CD1c-positive myeloid dendritic cell (primary cell): ENCODE measurements at regions not wholly inside any gene's neighbourhood (a gene's known extent, or its start where the extent isn't known, plus 50 kb on each side); places are given as distances from the start of the nearest gene placed in this dataset.

Experiments used
- DNase-seq: peaks from one replicate; pipeline ENCODE4 v3.0.0-alpha.2; 2016; ENCODE audit errors: extremely low spot score

GRCh38 chr5:3654515-3654914 lies 58.9 kb downstream of the IRX1 start:
- DNase-seq = no peak

- no peak for DNase-seq
Measured at GRCh38 chr5:3656803-3657202, 61.2 kb downstream of the IRX1 start.

GRCh38 chr5:3657364-3658022 lies 61.9 kb downstream of the IRX1 start:
- DNase-seq = no peak

GRCh38 chr5:3658929-3659328 lies 63.3 kb downstream of the IRX1 start:
- DNase-seq = no peak

- no peak for DNase-seq
Measured at GRCh38 chr5:3659907-3660306, 64.3 kb downstream of the IRX1 start.

- no peak for DNase-seq
Measured at GRCh38 chr5:3660630-3661029, 65.0 kb downstream of the IRX1 start.

GRCh38 chr5:3661755-3662296 lies 66.2 kb downstream of the IRX1 start:
- DNase-seq = no peak

- no peak for DNase-seq
Measured at GRCh38 chr5:3662344-3662743, 66.7 kb downstream of the IRX1 start.

- DNase-seq = no peak
Measured at GRCh38 chr5:3671337-3671736, 75.7 kb downstream of the IRX1 start.

- DNase-seq = no peak
Measured at GRCh38 chr5:3678801-3679200, 83.2 kb downstream of the IRX1 start.

- no peak for DNase-seq
Measured at GRCh38 chr5:3680821-3681220, 85.2 kb downstream of the IRX1 start.

GRCh38 chr5:3684118-3684517 lies 88.5 kb downstream of the IRX1 start:
- no peak for DNase-seq

- no peak for DNase-seq
Measured at GRCh38 chr5:3684771-3685354, 89.2 kb downstream of the IRX1 start.

GRCh38 chr5:3694819-3695218 lies 99.2 kb downstream of the IRX1 start:
- DNase-seq = no peak

- no peak for DNase-seq
Measured at GRCh38 chr5:3695818-3696217, 100.2 kb downstream of the IRX1 start.

- no peak for DNase-seq
Measured at GRCh38 chr5:3698412-3698811, 102.8 kb downstream of the IRX1 start.

GRCh38 chr5:3701694-3702093 lies 106.1 kb downstream of the IRX1 start:
- no peak for DNase-seq

GRCh38 chr5:3704661-3705060 lies 109.0 kb downstream of the IRX1 start:
- no peak for DNase-seq

GRCh38 chr5:3709068-3709716 lies 113.6 kb downstream of the IRX1 start:
- DNase-seq = no peak

GRCh38 chr5:3709717-3710348 lies 114.2 kb downstream of the IRX1 start:
- DNase-seq = no peak

- DNase-seq = no peak
Measured at GRCh38 chr5:3715062-3715461, 119.4 kb downstream of the IRX1 start.

GRCh38 chr5:3729631-3730030 lies 134.0 kb downstream of the IRX1 start:
- DNase-seq = no peak

- no peak for DNase-seq
Measured at GRCh38 chr5:3734632-3735031, 139.0 kb downstream of the IRX1 start.
